OCI-LY3 (cell line): ENCODE measurements at regions not wholly inside any gene's neighbourhood (a gene's known extent, or its start where the extent isn't known, plus 50 kb on each side); places are given as distances from the start of the nearest gene placed in this dataset.

Source experiments
- H2AFZ ChIP-seq: fragments of 200-600, 300-600 bp; shearing (Covaris generic); 2 replicates; pipeline ENCODE4 v1.6.0; 2014; ENCODE audit warnings: antibody characterized with exemption, low read depth, low read length
- H3K27ac ChIP-seq: fragments of 200-600, 300-600 bp; sonication (generic); 2 replicates; pipeline ENCODE4 v1.5.1; 2014; ENCODE audit warnings: mild to moderate bottlenecking, low read length, moderate library complexity, mixed read lengths
- H3K27me3 ChIP-seq: fragments of 200-600, 300-600 bp; sonication (generic); 2 replicates; pipeline ENCODE4 v1.6.1; 2014; ENCODE audit warnings: low read depth, low read length, mixed read lengths
- H3K36me3 ChIP-seq: fragments of 200-600, 300-600 bp; sonication (generic); replicated peaks from 2 replicates; pipeline ENCODE3; 2014; ENCODE audit warnings: low read depth, low read length, mixed read lengths
- H3K4me1 ChIP-seq: fragments of 300-600, 200-600 bp; sonication (generic); 2 replicates; pipeline ENCODE4 v1.6.1; 2014; ENCODE audit warnings: low read length, mixed read lengths
- H3K4me2 ChIP-seq: fragments of 200-600, 300-600 bp; sonication (generic); 2 replicates; pipeline ENCODE4 v1.6.1; 2014; ENCODE audit warnings: low read length, mixed read lengths
- H3K4me3 ChIP-seq: fragments of 300-600, 200-600 bp; sonication (generic); 2 replicates; pipeline ENCODE4 v1.5.1; 2014; ENCODE audit warnings: antibody characterized with exemption, mild to moderate bottlenecking, low read length, moderate library complexity
- H3K79me2 ChIP-seq: fragments of 300-600, 200-600 bp; shearing (Covaris generic); 2 replicates; pipeline ENCODE4 v1.6.1; 2014; ENCODE audit warnings: mild to moderate bottlenecking, low read length, mixed read lengths
- H3K9ac ChIP-seq: fragments of 300-600, 200-600 bp; shearing (Covaris generic); 2 replicates; pipeline ENCODE4 v1.6.0; 2014; ENCODE audit warnings: mild to moderate bottlenecking, low read length, moderate library complexity
- H3K9me3 ChIP-seq: fragments of 200-600, 300-600 bp; shearing (Covaris generic); 2 replicates; pipeline ENCODE4 v1.6.1; 2014; ENCODE audit warnings: low read length, mixed read lengths; ENCODE audit not compliant: insufficient read depth
- H4K20me1 ChIP-seq: fragments of 200-600, 300-600 bp; sonication (generic); 2 replicates; pipeline ENCODE4 v1.6.1; 2016; ENCODE audit warnings: low read length, mixed read lengths; ENCODE audit not compliant: insufficient read depth
- EZH2phosphoT487 ChIP-seq: fragments of 200-600 bp; shearing (Covaris generic); IDR thresholded peaks from 2 replicates; pipeline ENCODE4 v1.6.1; 2018; ENCODE audit warnings: antibody characterized with exemption, mixed run types, low read depth
- TF ChIP-seq, protein P1 (sequence below): fragments of 200-600, 300-600 bp; sonication (generic); IDR thresholded peaks from 2 replicates; pipeline ENCODE4 v1.5.1; 2014; ENCODE audit warnings: antibody characterized with exemption, low read length, low read depth

DNA sequence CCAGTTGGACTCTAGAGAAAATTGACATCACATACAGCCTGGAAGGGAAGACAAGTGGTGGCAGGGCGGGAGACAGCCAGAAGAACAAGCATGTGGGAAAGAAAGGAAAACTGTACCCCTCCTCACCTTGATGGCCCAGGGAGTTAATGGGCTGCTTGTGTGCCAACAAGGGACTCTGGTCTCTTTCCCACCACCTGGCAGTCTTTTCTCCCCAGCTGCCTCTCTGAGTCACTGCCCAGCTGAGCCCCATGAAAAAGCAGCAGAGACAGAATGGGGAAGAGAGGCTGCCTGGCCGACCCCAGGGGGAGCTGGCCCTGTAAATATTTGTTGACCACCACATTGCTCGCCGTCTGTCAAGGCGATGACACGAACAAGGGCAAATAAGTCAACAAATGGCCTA, 359.4 kb downstream of the ENC1 start:
- H3K9ac ChIP-seq = no peak overlapping the region
- H3K27ac ChIP-seq = no peak overlapping the region
- H3K79me2 ChIP-seq = no peaks in the 10 kb centered on the region
- H2AFZ ChIP-seq = no peak overlapping the region
- H3K4me1 ChIP-seq = peaks cover 2% of the 10 kb centered on the region; the same call in 1 of the 2 replicates
- H3K9me3 ChIP-seq = no peaks in the 10 kb centered on the region
- no peak overlapping the region for H3K4me2 ChIP-seq
- no peak overlapping the region for H3K4me3 ChIP-seq
- H3K27me3 ChIP-seq = no peaks in the 10 kb centered on the region
- H4K20me1 ChIP-seq = no peaks in the 10 kb centered on the region
- no peak for TF ChIP-seq EZH2phosphoT487
- TF ChIP-seq, protein P1, sequence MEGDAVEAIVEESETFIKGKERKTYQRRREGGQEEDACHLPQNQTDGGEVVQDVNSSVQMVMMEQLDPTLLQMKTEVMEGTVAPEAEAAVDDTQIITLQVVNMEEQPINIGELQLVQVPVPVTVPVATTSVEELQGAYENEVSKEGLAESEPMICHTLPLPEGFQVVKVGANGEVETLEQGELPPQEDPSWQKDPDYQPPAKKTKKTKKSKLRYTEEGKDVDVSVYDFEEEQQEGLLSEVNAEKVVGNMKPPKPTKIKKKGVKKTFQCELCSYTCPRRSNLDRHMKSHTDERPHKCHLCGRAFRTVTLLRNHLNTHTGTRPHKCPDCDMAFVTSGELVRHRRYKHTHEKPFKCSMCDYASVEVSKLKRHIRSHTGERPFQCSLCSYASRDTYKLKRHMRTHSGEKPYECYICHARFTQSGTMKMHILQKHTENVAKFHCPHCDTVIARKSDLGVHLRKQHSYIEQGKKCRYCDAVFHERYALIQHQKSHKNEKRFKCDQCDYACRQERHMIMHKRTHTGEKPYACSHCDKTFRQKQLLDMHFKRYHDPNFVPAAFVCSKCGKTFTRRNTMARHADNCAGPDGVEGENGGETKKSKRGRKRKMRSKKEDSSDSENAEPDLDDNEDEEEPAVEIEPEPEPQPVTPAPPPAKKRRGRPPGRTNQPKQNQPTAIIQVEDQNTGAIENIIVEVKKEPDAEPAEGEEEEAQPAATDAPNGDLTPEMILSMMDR = no peak
- no peaks in the 10 kb centered on the region for H3K36me3 ChIP-seq

DNA sequence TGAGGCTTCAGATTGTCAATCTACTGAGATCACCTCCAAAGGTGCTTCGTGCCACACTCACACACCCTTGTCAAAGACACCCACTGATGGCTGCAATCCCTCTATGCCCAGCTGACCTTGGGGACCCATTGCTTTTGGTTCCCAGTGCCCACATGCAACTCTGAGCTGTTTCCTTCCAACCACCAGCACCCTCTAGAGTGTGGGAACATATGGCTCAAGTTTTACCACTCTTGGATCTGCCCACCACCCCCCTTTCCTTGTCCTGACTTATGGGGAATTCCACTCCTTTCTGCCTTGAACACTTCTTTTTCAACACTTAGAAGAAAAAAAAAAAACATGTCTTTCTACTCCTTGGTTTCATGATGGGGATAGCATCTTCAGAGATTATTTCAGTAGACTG, 360.2 kb downstream of the ENC1 start:
- no peak overlapping the region for H3K9ac ChIP-seq
- no peaks in the 10 kb centered on the region for H4K20me1 ChIP-seq
- H2AFZ ChIP-seq = no peak overlapping the region
- no peaks in the 10 kb centered on the region for H3K79me2 ChIP-seq
- no peaks in the 10 kb centered on the region for H3K36me3 ChIP-seq
- no peaks in the 10 kb centered on the region for H3K27me3 ChIP-seq
- H3K4me2 ChIP-seq = no peak overlapping the region
- no peaks in the 10 kb centered on the region for H3K9me3 ChIP-seq
- H3K4me1 ChIP-seq = no peaks in the 10 kb centered on the region
- no peak overlapping the region for H3K27ac ChIP-seq
- no peak overlapping the region for H3K4me3 ChIP-seq
- TF ChIP-seq EZH2phosphoT487 = no peak
- TF ChIP-seq, protein P1 = no peak

DNA sequence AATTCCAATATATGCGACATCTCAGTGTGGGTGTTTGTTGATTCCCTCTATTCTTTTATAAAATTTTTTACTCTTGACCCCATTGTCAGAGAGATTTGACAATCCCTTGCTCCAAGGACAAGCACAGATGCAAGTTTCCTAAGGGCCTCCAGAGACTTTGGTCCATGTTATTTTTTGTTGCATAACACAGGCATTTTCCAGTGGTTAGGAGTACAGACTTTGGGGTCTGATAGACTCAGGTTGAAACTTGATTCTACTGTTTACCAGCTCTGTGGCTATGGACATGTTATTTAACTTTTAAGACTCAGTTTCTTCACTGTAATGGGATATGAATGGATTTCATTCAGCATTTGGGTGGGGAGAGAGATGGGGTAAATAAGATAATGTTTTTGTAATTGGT, 361.3 kb downstream of the ENC1 start:
- H2AFZ ChIP-seq = no peak overlapping the region
- no peak overlapping the region for H3K4me3 ChIP-seq
- no peak overlapping the region for H3K27ac ChIP-seq
- H3K36me3 ChIP-seq = no peaks in the 10 kb centered on the region
- no peak overlapping the region for H3K4me2 ChIP-seq
- H3K79me2 ChIP-seq = no peaks in the 10 kb centered on the region
- TF ChIP-seq, protein P1 = no peak
- no peaks in the 10 kb centered on the region for H3K27me3 ChIP-seq
- no peaks in the 10 kb centered on the region for H3K9me3 ChIP-seq
- H4K20me1 ChIP-seq = no peaks in the 10 kb centered on the region
- H3K4me1 ChIP-seq = no peaks in the 10 kb centered on the region
- no peak overlapping the region for H3K9ac ChIP-seq

DNA sequence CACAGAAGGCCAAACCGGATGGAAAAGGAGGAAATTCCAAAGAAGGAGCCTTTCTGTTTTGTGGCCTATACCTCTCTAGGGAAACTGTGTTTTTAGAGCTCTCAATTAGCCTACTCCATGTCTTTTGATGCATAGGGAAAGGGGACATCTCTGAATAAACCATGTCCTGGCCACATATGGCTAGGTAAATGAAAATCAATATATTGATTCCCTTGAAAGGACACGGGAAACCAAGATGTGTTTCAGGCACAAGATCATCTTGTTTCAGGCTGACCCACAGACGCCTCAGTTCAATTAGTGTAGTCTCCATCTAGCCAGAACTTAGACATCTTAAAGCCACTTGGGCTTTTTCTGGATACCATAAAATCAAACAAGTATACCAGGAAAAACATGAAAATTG, 363.1 kb downstream of the ENC1 start:
- no peak overlapping the region for H3K9ac ChIP-seq
- H2AFZ ChIP-seq = no peak overlapping the region
- H3K9me3 ChIP-seq = no peaks in the 10 kb centered on the region
- no peaks in the 10 kb centered on the region for H4K20me1 ChIP-seq
- no peak for TF ChIP-seq EZH2phosphoT487
- TF ChIP-seq, protein P1 = no peak
- no peaks in the 10 kb centered on the region for H3K27me3 ChIP-seq
- no peak overlapping the region for H3K27ac ChIP-seq
- H3K4me2 ChIP-seq = no peak overlapping the region
- no peaks in the 10 kb centered on the region for H3K4me1 ChIP-seq
- no peak overlapping the region for H3K4me3 ChIP-seq
- H3K36me3 ChIP-seq = no peaks in the 10 kb centered on the region
- H3K79me2 ChIP-seq = no peaks in the 10 kb centered on the region
